HL-60 (cell line): ENCODE measurements at regions not wholly inside any gene's neighbourhood (a gene's known extent, or its start where the extent isn't known, plus 50 kb on each side); places are given as distances from the start of the nearest gene placed in this dataset.
"Not testable (repeated sequence)": the region's sequence is repeated elsewhere in the genome, so short reads cannot be mapped to it uniquely, and the experiment has no call there.

Source experiments
- GABPA ChIP-seq: IDR thresholded peaks from 2 replicates; pipeline ENCODE4 v1.6.1; 2012; ENCODE audit warnings: low read depth
- POLR2AphosphoS5 ChIP-seq: IDR thresholded peaks from 2 replicates; pipeline ENCODE4 v1.6.1; 2012; ENCODE audit warnings: low read depth
- REST ChIP-seq: IDR thresholded peaks from 2 replicates; pipeline ENCODE4 v1.6.1; 2012; ENCODE audit warnings: low read depth; ENCODE audit not compliant: insufficient replicate concordance
- TF ChIP-seq, protein P1 (sequence below): IDR thresholded peaks from one replicate; pipeline ENCODE4 v1.5.1; 2011; ENCODE audit warnings: low read length, control low read depth, inconsistent platforms; ENCODE audit not compliant: insufficient read depth

GRCh38 chr17:45554479-45554878 is 64.0 kb upstream of the PLEKHM1 start:
- TF ChIP-seq, protein P1, sequence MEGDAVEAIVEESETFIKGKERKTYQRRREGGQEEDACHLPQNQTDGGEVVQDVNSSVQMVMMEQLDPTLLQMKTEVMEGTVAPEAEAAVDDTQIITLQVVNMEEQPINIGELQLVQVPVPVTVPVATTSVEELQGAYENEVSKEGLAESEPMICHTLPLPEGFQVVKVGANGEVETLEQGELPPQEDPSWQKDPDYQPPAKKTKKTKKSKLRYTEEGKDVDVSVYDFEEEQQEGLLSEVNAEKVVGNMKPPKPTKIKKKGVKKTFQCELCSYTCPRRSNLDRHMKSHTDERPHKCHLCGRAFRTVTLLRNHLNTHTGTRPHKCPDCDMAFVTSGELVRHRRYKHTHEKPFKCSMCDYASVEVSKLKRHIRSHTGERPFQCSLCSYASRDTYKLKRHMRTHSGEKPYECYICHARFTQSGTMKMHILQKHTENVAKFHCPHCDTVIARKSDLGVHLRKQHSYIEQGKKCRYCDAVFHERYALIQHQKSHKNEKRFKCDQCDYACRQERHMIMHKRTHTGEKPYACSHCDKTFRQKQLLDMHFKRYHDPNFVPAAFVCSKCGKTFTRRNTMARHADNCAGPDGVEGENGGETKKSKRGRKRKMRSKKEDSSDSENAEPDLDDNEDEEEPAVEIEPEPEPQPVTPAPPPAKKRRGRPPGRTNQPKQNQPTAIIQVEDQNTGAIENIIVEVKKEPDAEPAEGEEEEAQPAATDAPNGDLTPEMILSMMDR = not testable (repeated sequence)
- TF ChIP-seq POLR2AphosphoS5, REST, GABPA: not testable (repeated sequence)
